K562 (cell line): ENCODE measurements at regions not wholly inside any gene's neighbourhood (a gene's known extent, or its start where the extent isn't known, plus 50 kb on each side); places are given as distances from the start of the nearest gene placed in this dataset.

Source experiments
- ASH1L ChIP-seq: fragments of 450-650 bp; IDR thresholded peaks from 2 replicates; pipeline ENCODE4 v1.6.1; 2018; ENCODE audit warnings: borderline replicate concordance, mild to moderate bottlenecking, low read depth; ENCODE audit not compliant: partially characterized antibody
- CAMTA2 ChIP-seq: fragments of 250-450 bp; sonication (Bioruptor Pico); conservative IDR thresholded peaks from 2 replicates; pipeline ENCODE4 v1.5.1; 2022
- ERF ChIP-seq: fragments of 450-650 bp; formaldehyde crosslinking; IDR thresholded peaks from 2 replicates; pipeline ENCODE4 v1.4.0; 2020; ENCODE audit warnings: mild to moderate bottlenecking, mixed read lengths
- FOXK1 ChIP-seq: sonication (generic); formaldehyde crosslinking; IDR thresholded peaks from 2 replicates; pipeline ENCODE4 v1.8.0; 2022; ENCODE audit warnings: missing genetic modification reagents, mild to moderate bottlenecking, borderline replicate concordance
- GATAD2B ChIP-seq: fragments of 450-650 bp; IDR thresholded peaks from 2 replicates; pipeline ENCODE4 v1.6.1; 2017; ENCODE audit warnings: mild to moderate bottlenecking, borderline replicate concordance
- HEY1 ChIP-seq: fragments of 250-450 bp; sonication (Bioruptor Pico); IDR thresholded peaks from 2 replicates; pipeline ENCODE4 v1.5.0; 2020; ENCODE audit warnings: mild to moderate bottlenecking, moderate library complexity, borderline replicate concordance
- HNRNPK ChIP-seq: fragments of 200-400 bp; formaldehyde crosslinking; IDR thresholded peaks from one replicate; pipeline ENCODE4 v1.6.1; 2018; ENCODE audit warnings: mild to moderate bottlenecking, low read depth, low read length; ENCODE audit not compliant: poor library complexity, severe bottlenecking
- HSF4 ChIP-seq: fragments of 250-450 bp; sonication (Bioruptor Pico); IDR thresholded peaks from 2 replicates; pipeline ENCODE4 v2.1.2; 2022; ENCODE audit warnings: mild to moderate bottlenecking, moderate library complexity, borderline replicate concordance
- LARP7 ChIP-seq: fragments of 450-650 bp; IDR thresholded peaks from 2 replicates; pipeline ENCODE4 v1.6.1; 2016
- MCM3 ChIP-seq: fragments of 450-650 bp; IDR thresholded peaks from 2 replicates; pipeline ENCODE4 v1.6.1; 2016
- NCOR1 ChIP-seq: fragments of 450-650 bp; IDR thresholded peaks from 2 replicates; pipeline ENCODE4 v1.6.1; 2016; ENCODE audit warnings: mild to moderate bottlenecking, moderate library complexity
- NR4A1 ChIP-seq, 2 experiments: fragments of 250-450 bp in 1 of 2; fragments of 450-650 bp in 1 of 2; sonication (Bioruptor Pico) in 1 of 2; IDR thresholded peaks; 2 replicates each; pipeline versions ENCODE4 v1.4.0 to v1.6.1; 2016 to 2020; ENCODE audit warnings: mild to moderate bottlenecking in 2 of 2, missing compliant biosample characterization in 1 of 2, missing genetic modification characterization in 1 of 2, moderate library complexity in 1 of 2
- PRMT5 ChIP-seq: sonication (generic); formaldehyde crosslinking; IDR thresholded peaks from 2 replicates; pipeline ENCODE4 v1.5.0; 2020; ENCODE audit warnings: missing genetic modification reagents
- TSC22D4 ChIP-seq: fragments of 450-650 bp; IDR thresholded peaks from 2 replicates; pipeline ENCODE4 v1.6.1; 2016; ENCODE audit warnings: missing genetic modification characterization, missing biosample characterization, control low read depth
- ZC3H8 ChIP-seq: fragments of 450-650 bp; IDR thresholded peaks from 2 replicates; pipeline ENCODE4 v1.6.1; 2017
- ZNF592 ChIP-seq: fragments of 450-650 bp; IDR thresholded peaks from 2 replicates; pipeline ENCODE4 v1.6.1; 2017; ENCODE audit warnings: antibody characterized with exemption, mild to moderate bottlenecking
- ZNF764 ChIP-seq: fragments of 250-450 bp; sonication (Bioruptor Pico); IDR thresholded peaks from 2 replicates; pipeline ENCODE4 v1.4.0; 2020; ENCODE audit warnings: low read depth, mild to moderate bottlenecking, moderate library complexity
- TF ChIP-seq, protein P1 (sequence below): fragments of 450-650 bp; formaldehyde crosslinking; IDR thresholded peaks from 2 replicates; pipeline ENCODE4 v1.4.0; 2020; ENCODE audit warnings: mild to moderate bottlenecking, mixed read lengths
- TF ChIP-seq, protein P2 (sequence below): sonication (generic); formaldehyde crosslinking; IDR thresholded peaks from 2 replicates; pipeline ENCODE4 v1.4.0; 2020; ENCODE audit warnings: mild to moderate bottlenecking, missing genetic modification reagents
- TF ChIP-seq, protein P3 (sequence below): fragments of 450-650 bp; formaldehyde crosslinking; IDR thresholded peaks from 2 replicates; pipeline ENCODE4 v1.4.0; 2020; ENCODE audit warnings: mild to moderate bottlenecking, moderate library complexity

DNA sequence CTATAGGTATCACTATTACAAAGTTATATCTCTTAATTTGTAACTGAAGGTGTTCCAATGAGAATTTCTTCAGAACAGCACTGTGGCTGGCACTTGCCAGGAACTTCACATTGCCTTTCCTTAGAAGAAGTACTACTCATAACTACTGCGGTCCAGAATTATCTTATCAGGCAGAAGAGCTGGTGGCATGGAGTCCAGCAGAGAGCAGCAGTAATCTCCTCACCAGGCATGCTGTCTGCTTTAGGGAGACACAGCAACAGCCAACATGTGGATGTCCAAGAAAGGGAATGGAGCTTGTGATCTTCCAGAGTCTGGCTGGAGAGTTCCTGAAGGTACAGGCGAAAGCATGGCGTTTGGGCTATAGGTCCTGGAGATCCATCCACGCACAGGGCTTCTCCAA lies 919.7 kb upstream of the NR2F2 start (continued):
- TF ChIP-seq FOXK1 (CRISPR knock-in tag) (no peak), HNRNPK (no peak), NCOR1 (peak; percentile 51), HEY1 (CRISPR knock-in tag) (no peak), ZC3H8 (no peak), GATAD2B (no peak), ZNF764 (no peak), TSC22D4 (tag) (no peak), HSF4 (CRISPR knock-in tag) (no peak), PRMT5 (CRISPR knock-in tag) (no peak), ZNF592 (no peak), LARP7 (no peak), NR4A1 (CRISPR knock-in tag; IDR thresholded peaks at IDR 0.05) (no peak), NR4A1 (tag; IDR thresholded peaks at IDR 0.05) (no peak), CAMTA2 (CRISPR knock-in tag) (no peak), ERF (CRISPR knock-in tag) (no peak), ASH1L (no peak), MCM3 (no peak)
- TF ChIP-seq, protein P1, sequence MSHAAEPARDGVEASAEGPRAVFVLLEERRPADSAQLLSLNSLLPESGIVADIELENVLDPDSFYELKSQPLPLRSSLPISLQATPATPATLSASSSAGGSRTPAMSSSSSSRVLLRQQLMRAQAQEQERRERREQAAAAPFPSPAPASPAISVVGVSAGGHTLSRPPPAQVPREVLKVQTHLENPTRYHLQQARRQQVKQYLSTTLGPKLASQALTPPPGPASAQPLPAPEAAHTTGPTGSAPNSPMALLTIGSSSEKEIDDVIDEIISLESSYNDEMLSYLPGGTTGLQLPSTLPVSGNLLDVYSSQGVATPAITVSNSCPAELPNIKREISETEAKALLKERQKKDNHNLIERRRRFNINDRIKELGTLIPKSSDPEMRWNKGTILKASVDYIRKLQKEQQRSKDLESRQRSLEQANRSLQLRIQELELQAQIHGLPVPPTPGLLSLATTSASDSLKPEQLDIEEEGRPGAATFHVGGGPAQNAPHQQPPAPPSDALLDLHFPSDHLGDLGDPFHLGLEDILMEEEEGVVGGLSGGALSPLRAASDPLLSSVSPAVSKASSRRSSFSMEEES (CRISPR knock-in tag): no peak
- TF ChIP-seq, protein P2, sequence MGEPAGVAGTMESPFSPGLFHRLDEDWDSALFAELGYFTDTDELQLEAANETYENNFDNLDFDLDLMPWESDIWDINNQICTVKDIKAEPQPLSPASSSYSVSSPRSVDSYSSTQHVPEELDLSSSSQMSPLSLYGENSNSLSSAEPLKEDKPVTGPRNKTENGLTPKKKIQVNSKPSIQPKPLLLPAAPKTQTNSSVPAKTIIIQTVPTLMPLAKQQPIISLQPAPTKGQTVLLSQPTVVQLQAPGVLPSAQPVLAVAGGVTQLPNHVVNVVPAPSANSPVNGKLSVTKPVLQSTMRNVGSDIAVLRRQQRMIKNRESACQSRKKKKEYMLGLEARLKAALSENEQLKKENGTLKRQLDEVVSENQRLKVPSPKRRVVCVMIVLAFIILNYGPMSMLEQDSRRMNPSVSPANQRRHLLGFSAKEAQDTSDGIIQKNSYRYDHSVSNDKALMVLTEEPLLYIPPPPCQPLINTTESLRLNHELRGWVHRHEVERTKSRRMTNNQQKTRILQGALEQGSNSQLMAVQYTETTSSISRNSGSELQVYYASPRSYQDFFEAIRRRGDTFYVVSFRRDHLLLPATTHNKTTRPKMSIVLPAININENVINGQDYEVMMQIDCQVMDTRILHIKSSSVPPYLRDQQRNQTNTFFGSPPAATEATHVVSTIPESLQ (CRISPR knock-in tag): no peak
- TF ChIP-seq, protein P3, sequence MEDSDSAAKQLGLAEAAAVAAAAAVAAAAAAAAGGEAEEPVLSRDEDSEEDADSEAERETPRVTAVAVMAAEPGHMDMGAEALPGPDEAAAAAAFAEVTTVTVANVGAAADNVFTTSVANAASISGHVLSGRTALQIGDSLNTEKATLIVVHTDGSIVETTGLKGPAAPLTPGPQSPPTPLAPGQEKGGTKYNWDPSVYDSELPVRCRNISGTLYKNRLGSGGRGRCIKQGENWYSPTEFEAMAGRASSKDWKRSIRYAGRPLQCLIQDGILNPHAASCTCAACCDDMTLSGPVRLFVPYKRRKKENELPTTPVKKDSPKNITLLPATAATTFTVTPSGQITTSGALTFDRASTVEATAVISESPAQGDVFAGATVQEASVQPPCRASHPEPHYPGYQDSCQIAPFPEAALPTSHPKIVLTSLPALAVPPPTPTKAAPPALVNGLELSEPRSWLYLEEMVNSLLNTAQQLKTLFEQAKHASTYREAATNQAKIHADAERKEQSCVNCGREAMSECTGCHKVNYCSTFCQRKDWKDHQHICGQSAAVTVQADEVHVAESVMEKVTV: peak; percentile 45; the same call in 1 of the 2 replicates
